Left lung (tissue), 4 donors: ENCODE measurements at regions not wholly inside any gene's neighbourhood (a gene's known extent, or its start where the extent isn't known, plus 50 kb on each side); places are given as distances from the start of the nearest gene placed in this dataset.
A peak's percentile ranks its signal among the peaks of the same experiment; 100 is the strongest.

Experiments
- ATAC-seq: fragments of 200-7000 bp; cut with Tn5 transposase; one replicate; pipeline ENCODE4 v1.9.1; 2020; ENCODE audit warnings: moderate library complexity
- DNase-seq, 4 donors: peaks; one replicate each; pipeline ENCODE4 v3.0.0-alpha.2; 2013 to 2020
- H3K27ac ChIP-seq, 2 donors: fragments of 200-600 bp; sonication (generic) in 1 of 2; one replicate each; pipeline versions ENCODE4 v1.5.0 to v1.8.0; 2020 to 2021
- H3K27me3 ChIP-seq, 2 donors: fragments of 200-600 bp; sonication (generic) in 1 of 2; one replicate each; pipeline versions ENCODE4 v1.5.0 to v1.8.0; 2020 to 2021
- H3K36me3 ChIP-seq, 2 donors: fragments of 200-600 bp; sonication (generic) in 1 of 2; one replicate each; pipeline versions ENCODE4 v1.5.0 to v1.8.0; 2020 to 2021
- H3K4me1 ChIP-seq, 2 donors: fragments of 200-600 bp; one replicate each; pipeline ENCODE4 v1.8.0; 2021
- H3K4me3 ChIP-seq, 2 donors: fragments of 200-600 bp; sonication (generic) in 1 of 2; one replicate each; pipeline versions ENCODE4 v1.5.0 to v1.8.0; 2020 to 2021; ENCODE audit warnings: mild to moderate bottlenecking in 1 of 2
- H3K9me3 ChIP-seq, 2 donors: fragments of 200-600 bp; sonication (generic) in 1 of 2; one replicate each; pipeline versions ENCODE4 v1.5.0 to v1.8.0; 2020 to 2021
- CTCF ChIP-seq, 2 donors: fragments of 200-600 bp; sonication (generic) in 1 of 2; IDR thresholded peaks; one replicate each; pipeline versions ENCODE4 v1.5.0 to v1.8.0; 2021; ENCODE audit warnings: antibody characterized with exemption in 2 of 2
- intact Hi-C, 2 donors: fragments of 100-400 bp; cut with DNase I; formaldehyde crosslinking; loops; one replicate each; pipeline versions ENCODE4 v1.11.2 to v1.14.2; 2022
- donor health status: DM: no; HTN: yes; CAD: no.
- donor health status: DM: no; HTN: no; CAD: no.

GRCh38 chr5:117568622-117569021 lies 994.0 kb upstream of the SEMA6A start:
- Histone ChIP-seq H3K4me3 (no peak overlapping the region), H3K36me3 (no peaks in the 10 kb centered on the region), H3K9me3 (no peaks in the 10 kb centered on the region), H3K4me1 (no peaks in the 10 kb centered on the region), H3K27me3 (no peaks in the 10 kb centered on the region), H3K27ac (no peak overlapping the region)
- intact Hi-C loops = no loop called here
- no peak for ATAC-seq
- TF ChIP-seq CTCF (IDR thresholded peaks at IDR 0.05) = no peak
- DNase-seq = no peak

- no peak overlapping the region for H3K4me3 ChIP-seq
- H3K36me3 ChIP-seq = no peaks in the 10 kb centered on the region
- no peaks in the 10 kb centered on the region for H3K27me3 ChIP-seq
- H3K9me3 ChIP-seq = no peaks in the 10 kb centered on the region
- H3K27ac ChIP-seq = no peak overlapping the region
- TF ChIP-seq CTCF (IDR thresholded peaks at IDR 0.05) = no peak
- intact Hi-C loops = no loop called here
- DNase-seq = peak in 1 of 4 donors; percentile 4
- no peaks in the 10 kb centered on the region for H3K4me1 ChIP-seq
- no peak for ATAC-seq
Observed at GRCh38 chr5:117568126-117568525, 993.5 kb upstream of the SEMA6A start.

GRCh38 chr5:117562647-117563046 lies 988.0 kb upstream of the SEMA6A start:
- no peak for DNase-seq
- Histone ChIP-seq H3K36me3 (no peaks in the 10 kb centered on the region), H3K4me1 (no peaks in the 10 kb centered on the region), H3K9me3 (no peaks in the 10 kb centered on the region), H3K4me3 (no peak overlapping the region), H3K27ac (no peak overlapping the region), H3K27me3 (no peaks in the 10 kb centered on the region)
- TF ChIP-seq CTCF (IDR thresholded peaks at IDR 0.05) = no peak
- intact Hi-C loops = no loop called here
- no peak for ATAC-seq

- intact Hi-C loops = no loop called here
- ATAC-seq (no peak), DNase-seq (no peak)
- no peak for TF ChIP-seq CTCF (IDR thresholded peaks at IDR 0.05)
- H3K36me3 ChIP-seq = no peaks in the 10 kb centered on the region
- no peak overlapping the region for H3K27ac ChIP-seq
- H3K4me1 ChIP-seq = no peaks in the 10 kb centered on the region
- no peak overlapping the region for H3K4me3 ChIP-seq
- no peaks in the 10 kb centered on the region for H3K27me3 ChIP-seq
- no peaks in the 10 kb centered on the region for H3K9me3 ChIP-seq
Observed at GRCh38 chr5:117561531-117561930, 986.9 kb upstream of the SEMA6A start.

DNA sequence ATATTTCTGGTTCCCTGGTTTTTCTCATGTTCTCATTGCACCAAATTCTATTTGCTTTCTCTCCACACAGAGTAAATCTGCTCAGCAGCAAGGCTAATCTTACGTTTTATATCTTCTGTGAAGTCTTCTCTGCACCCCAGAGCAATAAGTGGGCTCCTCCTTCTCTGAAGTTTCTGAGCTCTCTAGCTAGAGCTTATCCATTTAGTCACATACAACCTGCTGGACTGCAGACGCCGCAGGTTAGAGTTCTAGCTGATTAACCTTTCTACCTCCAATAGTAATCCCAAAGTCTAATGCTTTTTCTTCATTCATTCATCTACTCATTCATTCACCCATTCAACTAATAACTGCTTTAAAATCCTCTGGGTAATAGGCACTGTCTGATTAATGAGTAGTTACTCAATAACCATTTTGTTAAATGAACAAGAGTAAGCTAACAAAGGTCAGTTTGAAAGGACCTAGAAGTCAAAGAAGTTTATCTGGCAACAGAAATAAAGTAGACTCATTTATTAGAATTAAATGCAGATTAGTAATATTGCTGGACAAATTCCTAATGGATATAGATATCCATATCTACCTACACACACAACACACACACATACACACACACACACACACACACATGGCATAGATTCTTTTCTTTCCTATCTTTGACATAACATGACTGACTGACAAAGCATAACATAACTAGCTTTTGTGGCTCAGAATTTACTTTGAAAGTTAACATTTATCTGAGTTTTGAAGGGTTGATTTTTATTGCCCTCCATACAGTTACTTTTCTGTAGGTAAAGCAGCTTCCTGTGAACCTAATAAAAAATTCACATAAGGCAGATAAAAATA lies 984.6 kb upstream of the SEMA6A start:
- Histone ChIP-seq H3K27me3 (no peaks in the 10 kb centered on the region), H3K27ac (no peak overlapping the region), H3K4me1 (no peaks in the 10 kb centered on the region), H3K36me3 (no peaks in the 10 kb centered on the region), H3K4me3 (no peak overlapping the region), H3K9me3 (no peaks in the 10 kb centered on the region)
- no peak for TF ChIP-seq CTCF (IDR thresholded peaks at IDR 0.05)
- intact Hi-C loops = no loop called here
- ATAC-seq (no peak), DNase-seq (no peak)
